Fibroblast of mammary gland (primary cell): ENCODE measurements at regions not wholly inside any gene's neighbourhood (a gene's known extent, or its start where the extent isn't known, plus 50 kb on each side); places are given as distances from the start of the nearest gene placed in this dataset.
A peak's percentile ranks its signal among the peaks of the same experiment; 100 is the strongest.

Experiments used
- DNase-seq: peaks from one replicate; pipeline ENCODE4 v3.0.0-alpha.2; 2010; ENCODE audit warnings: low read depth
- H3K4me3 ChIP-seq: 2 replicates; pipeline ENCODE4 v1.5.1; 2011; ENCODE audit warnings: low read depth, mild to moderate bottlenecking, low read length, moderate library complexity; ENCODE audit not compliant: control insufficient read depth
- CTCF ChIP-seq: conservative IDR thresholded peaks from 2 replicates; pipeline ENCODE4 v1.5.1; 2011; ENCODE audit warnings: low read depth, low read length, inconsistent platforms; ENCODE audit not compliant: control insufficient read depth, insufficient read depth

- H3K4me3 ChIP-seq: no peak overlapping the region
- DNase-seq: no peak
- TF ChIP-seq CTCF: no peak
Measured at GRCh38 chr3:147152476-147152875, 253.9 kb downstream of the ZIC4 start.

- DNase-seq: no peak
- TF ChIP-seq CTCF: no peak
- no peak overlapping the region for H3K4me3 ChIP-seq
Measured at GRCh38 chr3:147141516-147142288, 264.6 kb downstream of the ZIC4 start.

GRCh38 chr3:147139341-147139740 lies 267.0 kb downstream of the ZIC4 start:
- no peak for DNase-seq
- no peak overlapping the region for H3K4me3 ChIP-seq
- no peak for TF ChIP-seq CTCF

- DNase-seq: no peak
- TF ChIP-seq CTCF: no peak
- H3K4me3 ChIP-seq: no peak overlapping the region
Measured at GRCh38 chr3:147132168-147132567, 274.2 kb downstream of the ZIC4 start.

GRCh38 chr3:147130461-147130860 lies 275.9 kb downstream of the ZIC4 start:
- no peak overlapping the region for H3K4me3 ChIP-seq
- no peak for TF ChIP-seq CTCF
- peak; percentile 28 for DNase-seq

GRCh38 chr3:147129665-147130064 lies 276.7 kb downstream of the ZIC4 start:
- TF ChIP-seq CTCF: no peak
- no peak overlapping the region for H3K4me3 ChIP-seq
- no peak for DNase-seq
